NCI-H748 (cell line): ENCODE measurements at regions not wholly inside any gene's neighbourhood (a gene's known extent, or its start where the extent isn't known, plus 50 kb on each side); places are given as distances from the start of the nearest gene placed in this dataset.
"Not testable (repeated sequence)": the region's sequence is repeated elsewhere in the genome, so short reads cannot be mapped to it uniquely, and the experiment has no call there.

Experiments
- DNase-seq: peaks from one replicate; lab custom pipeline; 2025; ENCODE audit not compliant: unreplicated experiment; lab: John Stamatoyannopoulos, UW

DNA sequence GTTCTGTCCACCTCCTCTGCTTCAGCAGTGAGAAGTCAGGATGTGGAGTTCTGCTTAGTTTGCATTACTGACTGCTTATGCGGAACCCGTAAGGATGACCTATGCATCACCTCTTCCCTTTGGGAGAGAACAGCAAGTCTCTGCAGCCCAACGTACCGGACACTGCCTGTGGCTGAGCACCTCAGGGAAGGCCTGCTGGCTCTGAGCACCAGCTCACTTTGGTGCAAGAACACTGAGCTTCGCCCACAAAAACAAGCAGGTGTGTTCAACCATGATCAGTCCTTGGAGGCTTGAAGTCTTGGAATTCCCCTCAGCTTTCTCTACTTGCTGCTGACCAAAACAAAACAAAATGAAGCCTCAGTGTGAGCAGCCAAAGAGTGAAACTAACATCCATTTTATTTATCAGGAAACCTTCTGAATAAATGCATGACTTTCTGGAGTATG, 52.7 kb upstream of the NCK2 start:
- DNase-seq: no peak

DNA sequence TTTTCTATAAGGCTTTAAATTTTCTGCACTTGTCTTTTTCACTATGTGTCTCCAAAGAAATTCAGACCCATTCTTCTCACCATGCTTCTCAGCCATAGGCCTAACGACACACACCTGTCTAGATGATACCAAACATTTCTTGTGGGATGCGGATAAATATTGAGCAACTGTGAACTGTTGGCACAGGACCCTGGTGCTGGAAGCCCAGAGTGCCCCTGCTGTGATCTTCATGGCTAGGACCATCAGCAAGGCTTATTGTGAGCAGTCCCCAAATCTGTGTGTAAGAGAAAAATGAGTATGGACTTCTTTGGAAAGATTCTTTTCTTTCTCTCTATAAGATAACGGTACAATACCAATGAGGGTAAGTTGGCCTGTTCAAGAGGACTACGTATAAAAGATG, 54.1 kb upstream of the NCK2 start:
- DNase-seq: no peak

DNA sequence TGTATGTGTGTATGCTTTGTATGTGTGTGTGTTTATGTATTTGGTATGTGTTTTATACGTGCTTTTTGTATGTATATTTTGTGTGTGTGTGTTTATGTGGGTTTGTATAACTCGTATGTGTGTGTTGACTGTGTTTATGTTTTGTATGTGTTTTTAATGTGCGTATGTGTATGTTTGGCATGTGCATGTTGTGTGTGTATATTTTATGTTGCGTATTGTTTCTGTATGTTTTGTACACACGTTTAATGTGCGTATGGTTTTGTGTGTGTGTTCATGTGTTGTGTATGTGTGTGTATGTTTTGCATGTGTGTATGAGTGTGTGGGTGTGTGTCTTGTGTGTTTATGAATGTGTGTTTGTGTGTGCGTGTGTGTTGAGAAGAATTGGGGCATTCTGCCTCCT, 55.2 kb upstream of the NCK2 start:
- DNase-seq: no peak

DNA sequence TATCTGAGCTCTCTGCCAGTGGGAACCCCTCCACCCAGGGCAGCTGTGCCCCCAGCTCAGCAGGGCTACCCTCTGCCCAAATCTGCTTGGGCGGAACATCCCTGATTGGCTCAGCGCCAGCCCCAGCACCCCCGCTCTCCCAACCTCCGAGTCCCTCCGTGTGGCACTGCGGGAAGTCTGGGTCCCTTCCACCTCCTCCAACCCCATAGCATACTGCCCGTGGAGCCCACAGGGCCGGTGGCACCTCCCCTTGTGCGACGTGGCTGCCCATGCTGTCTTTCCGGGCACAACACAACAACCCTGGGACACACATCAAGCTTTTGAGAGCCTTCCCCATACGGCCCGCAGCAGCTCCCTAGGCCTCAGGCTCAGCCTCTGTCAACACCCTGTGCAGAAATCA, 55.8 kb upstream of the NCK2 start:
- no peak for DNase-seq

DNA sequence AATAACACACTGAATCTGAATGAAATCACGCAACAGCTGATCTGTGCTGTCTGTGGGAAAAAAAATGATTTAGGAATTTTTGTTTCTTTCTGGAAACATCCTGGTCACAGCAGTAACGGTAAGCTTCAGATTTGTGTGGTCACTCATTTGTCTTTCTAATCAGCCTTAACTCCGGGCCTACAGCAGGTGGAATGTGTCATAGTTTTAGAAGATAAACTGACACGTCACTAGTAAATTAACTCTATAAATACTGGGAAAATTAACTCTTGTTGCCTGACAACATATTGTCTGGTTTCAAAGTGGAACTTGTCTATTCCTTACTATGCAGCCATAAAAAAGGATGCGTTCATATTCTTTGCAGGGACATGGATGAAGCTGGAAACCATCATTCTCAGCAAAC, 58.1 kb upstream of the NCK2 start:
- DNase-seq: no peak

DNA sequence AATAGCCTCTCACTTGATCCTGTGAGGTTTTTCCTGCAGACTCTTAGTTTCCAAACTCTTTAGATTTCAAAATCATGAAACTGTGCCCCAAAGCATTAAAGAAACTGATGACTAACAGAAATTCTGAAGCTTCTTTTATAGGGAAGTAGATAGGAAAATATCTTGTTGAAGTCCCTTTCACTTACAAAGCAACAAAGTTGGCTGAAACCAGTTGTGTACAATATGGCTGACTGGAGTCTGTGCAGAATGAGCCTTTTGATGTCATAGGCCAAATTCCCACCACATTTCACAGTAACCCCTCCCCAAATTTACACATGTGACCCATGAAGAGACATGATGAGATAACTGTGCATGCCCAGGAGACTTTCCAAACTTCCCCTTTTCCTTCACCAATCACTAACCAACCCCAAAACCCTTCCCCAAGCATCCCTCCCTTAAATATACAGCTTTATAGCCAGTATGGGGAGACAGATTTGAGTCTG, 61.7 kb upstream of the NCK2 start:
- DNase-seq: no peak

DNA sequence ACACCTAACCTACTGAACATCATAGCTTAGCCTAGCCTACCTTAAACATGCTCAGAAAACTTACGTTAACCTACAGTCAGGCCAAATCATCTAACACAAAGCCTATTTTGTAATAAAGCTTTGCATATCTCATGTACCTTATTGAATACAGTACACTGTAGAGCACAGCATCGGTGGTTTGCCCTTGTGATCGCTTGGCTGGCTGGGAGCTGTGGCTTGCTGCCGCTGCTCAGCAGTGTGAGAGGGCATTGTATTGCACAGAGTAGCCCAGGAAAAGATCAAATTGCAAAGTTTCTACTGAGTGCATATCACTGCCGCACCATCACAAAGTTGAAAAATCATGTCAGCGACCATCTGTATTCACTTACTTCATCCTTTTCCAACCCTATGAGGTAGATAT, 62.3 kb upstream of the NCK2 start:
- DNase-seq: no peak

DNA sequence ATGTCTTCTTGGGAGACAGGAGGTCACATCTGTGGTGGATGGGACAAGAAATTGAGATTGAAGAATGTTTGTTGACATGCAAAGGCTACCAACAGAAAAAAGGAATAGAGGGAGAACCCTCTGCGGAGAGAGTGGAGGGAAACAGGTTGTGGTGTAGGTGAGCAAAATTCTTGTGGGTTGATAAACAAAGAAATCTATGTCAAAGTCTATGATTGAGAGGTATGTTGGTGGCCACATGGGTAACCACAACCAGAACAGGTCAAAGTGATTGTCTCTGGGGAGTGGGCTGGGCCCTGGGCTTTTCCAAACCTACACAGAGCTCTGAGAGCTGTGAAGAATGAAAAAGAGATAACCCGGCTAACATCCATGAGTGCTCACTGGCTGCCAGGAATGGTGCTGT, 62.8 kb upstream of the NCK2 start:
- DNase-seq: no peak

DNA sequence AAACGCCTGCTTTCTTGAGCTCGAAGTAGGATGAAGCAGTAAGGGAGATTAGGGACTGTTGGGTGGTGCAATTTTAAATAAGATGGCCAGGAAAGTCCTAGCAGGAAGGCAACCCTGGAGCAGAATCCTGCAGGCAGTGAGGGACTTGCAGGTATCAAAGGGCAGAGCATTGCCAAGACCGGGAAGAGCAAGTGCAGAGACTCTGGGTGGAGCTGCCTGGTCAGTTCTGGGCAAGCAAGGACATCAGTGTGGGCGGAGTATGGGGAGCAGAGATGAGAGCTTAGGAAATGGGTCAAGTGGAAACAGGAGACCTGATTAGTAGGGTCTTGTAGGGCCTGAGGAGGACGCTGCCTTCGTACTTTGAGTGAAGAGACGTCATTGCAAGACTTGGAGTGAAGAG, 64.4 kb upstream of the NCK2 start:
- DNase-seq: no peak

DNA sequence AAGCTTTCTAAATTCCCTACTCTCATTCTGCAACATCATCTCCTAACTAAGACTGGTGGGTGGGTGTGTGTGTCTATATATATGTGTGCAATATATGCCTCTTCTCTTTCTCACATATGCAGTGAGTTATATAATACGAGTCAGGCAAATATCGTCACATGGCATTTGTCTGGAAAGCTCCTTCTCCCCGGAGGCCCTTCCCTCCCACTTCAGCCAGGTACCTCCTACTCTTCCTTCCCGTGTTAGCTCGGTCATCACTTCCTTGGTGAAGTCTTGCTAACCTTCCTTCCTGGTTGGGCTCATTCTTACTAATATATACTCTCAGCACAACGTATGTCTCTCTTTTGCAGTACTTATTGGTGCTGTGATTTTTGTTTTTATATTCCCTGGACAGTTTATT, 66.4 kb upstream of the NCK2 start:
- no peak for DNase-seq

DNA sequence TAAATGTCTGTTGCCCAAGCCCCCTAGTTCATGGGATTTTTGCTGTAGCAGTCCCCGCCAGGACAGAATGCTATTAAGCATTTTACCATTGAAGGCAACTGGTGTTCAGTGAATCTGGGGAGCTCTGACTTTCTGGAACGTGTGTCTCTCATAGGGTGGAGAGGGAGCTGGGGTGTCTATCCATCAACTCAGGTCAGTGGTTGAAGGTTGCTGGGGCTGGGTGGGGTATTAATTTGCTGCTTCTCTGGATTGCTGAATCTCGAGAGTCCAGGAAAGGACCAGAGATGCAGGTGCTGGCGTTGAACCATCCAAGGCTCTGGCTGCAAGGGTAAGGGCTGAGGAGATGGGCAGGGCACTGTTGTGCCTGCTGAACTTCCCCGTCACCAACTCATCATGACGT, 66.8 kb upstream of the NCK2 start:
- DNase-seq: no peak

- no peak for DNase-seq
These were observed 68.9 kb upstream of the NCK2 start for GRCh38 chr2:105675841-105676240.

GRCh38 chr2:105674859-105675541, 69.7 kb upstream of the NCK2 start:
- no peak for DNase-seq

GRCh38 chr2:105674401-105674800, 70.3 kb upstream of the NCK2 start:
- DNase-seq: no peak

DNA sequence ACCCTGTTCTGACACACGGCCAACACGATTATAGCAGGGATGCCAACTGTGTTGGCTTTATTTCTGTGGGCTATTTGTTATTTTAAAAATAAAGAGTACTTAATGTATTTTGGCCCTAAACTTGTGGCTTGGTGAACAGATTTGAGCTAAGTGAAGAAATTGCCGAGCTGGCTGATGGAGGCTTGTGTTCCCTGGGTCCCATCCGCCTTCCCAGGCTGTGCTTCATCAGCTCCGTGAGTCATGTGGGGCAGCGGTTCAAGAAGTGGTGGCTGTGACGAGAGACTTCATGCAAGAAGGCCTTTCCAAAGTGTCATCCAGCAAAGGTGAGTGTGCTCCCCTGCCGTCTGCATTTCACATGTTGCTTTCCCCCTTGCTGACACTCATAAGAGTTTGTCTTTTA, 73.6 kb upstream of the NCK2 start:
- DNase-seq: no peak

GRCh38 chr2:105669384-105669891, 75.3 kb upstream of the NCK2 start:
- no peak for DNase-seq

GRCh38 chr2:105665480-105665879, 79.2 kb upstream of the NCK2 start:
- DNase-seq: no peak

DNA sequence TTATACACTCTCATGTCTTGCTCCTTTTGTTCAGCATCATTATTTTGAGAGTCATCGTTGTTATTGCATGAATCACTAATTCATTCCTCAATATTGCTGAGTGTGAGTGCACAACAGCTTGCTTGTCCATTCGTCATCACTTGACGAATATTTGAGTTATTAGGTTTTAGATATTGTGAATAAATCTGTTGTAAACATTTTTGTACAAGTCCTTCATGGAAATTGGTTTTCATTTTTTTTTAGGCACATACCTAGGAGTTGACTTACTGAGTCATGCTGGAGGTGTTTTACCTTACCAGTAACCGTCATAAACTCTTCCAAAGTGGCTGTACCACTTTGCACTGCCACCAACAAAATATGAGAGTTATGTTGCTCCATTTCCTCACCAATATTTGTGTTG, 84.2 kb upstream of the NCK2 start:
- no peak for DNase-seq

- DNase-seq: not testable (repeated sequence)
These were observed 88.7 kb upstream of the NCK2 start for GRCh38 chr2:105655723-105656606.

GRCh38 chr2:105655244-105655643, 89.5 kb upstream of the NCK2 start:
- DNase-seq: no peak

- no peak for DNase-seq
These were observed 90.2 kb upstream of the NCK2 start for GRCh38 chr2:105654474-105655004.

GRCh38 chr2:105653302-105653701, 91.4 kb upstream of the NCK2 start:
- no peak for DNase-seq
